Sigmoid colon (tissue), 4 donors: ENCODE measurements at regions not wholly inside any gene's neighbourhood (a gene's known extent, or its start where the extent isn't known, plus 50 kb on each side); places are given as distances from the start of the nearest gene placed in this dataset.

Source experiments
- EP300 ChIP-seq, 4 donors: sonication (generic); formaldehyde crosslinking; IDR thresholded peaks; one replicate each; pipeline ENCODE4 v1.6.1; 2017; ENCODE audit warnings: antibody characterized with exemption in 4 of 4
- POLR2A ChIP-seq, 2 donors: fragments of 450-650 bp; IDR thresholded peaks; one replicate each; pipeline ENCODE4 v1.6.1; 2016; ENCODE audit warnings: antibody characterized with exemption in 2 of 2, mild to moderate bottlenecking in 2 of 2, moderate library complexity in 2 of 2
- POLR2AphosphoS5 ChIP-seq, 4 donors: sonication (generic); formaldehyde crosslinking; IDR thresholded peaks; one replicate each; pipeline ENCODE4 v1.6.1; 2017; ENCODE audit warnings: antibody characterized with exemption in 4 of 4
- TF ChIP-seq, protein P1 (sequence below), 4 experiments: fragments of 450-650 bp in 3 of 4; fragments of 200-600 bp in 1 of 4; IDR thresholded peaks; one replicate each; pipeline ENCODE4 v1.5.1; 2016 to 2019; ENCODE audit warnings: antibody characterized with exemption in 4 of 4, mild to moderate bottlenecking in 3 of 4, moderate library complexity in 2 of 4

GRCh38 chr15:39365873-39366272, 215.0 kb upstream of the THBS1 start:
- TF ChIP-seq POLR2AphosphoS5 (IDR thresholded peaks at IDR 0.05) (no peak), EP300 (IDR thresholded peaks at IDR 0.05) (no peak), POLR2A (IDR thresholded peaks at IDR 0.05) (no peak)
- TF ChIP-seq, protein P1, sequence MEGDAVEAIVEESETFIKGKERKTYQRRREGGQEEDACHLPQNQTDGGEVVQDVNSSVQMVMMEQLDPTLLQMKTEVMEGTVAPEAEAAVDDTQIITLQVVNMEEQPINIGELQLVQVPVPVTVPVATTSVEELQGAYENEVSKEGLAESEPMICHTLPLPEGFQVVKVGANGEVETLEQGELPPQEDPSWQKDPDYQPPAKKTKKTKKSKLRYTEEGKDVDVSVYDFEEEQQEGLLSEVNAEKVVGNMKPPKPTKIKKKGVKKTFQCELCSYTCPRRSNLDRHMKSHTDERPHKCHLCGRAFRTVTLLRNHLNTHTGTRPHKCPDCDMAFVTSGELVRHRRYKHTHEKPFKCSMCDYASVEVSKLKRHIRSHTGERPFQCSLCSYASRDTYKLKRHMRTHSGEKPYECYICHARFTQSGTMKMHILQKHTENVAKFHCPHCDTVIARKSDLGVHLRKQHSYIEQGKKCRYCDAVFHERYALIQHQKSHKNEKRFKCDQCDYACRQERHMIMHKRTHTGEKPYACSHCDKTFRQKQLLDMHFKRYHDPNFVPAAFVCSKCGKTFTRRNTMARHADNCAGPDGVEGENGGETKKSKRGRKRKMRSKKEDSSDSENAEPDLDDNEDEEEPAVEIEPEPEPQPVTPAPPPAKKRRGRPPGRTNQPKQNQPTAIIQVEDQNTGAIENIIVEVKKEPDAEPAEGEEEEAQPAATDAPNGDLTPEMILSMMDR (IDR thresholded peaks at IDR 0.05), result no peak
